NOMO-1 (cell line): ENCODE measurements at regions not wholly inside any gene's neighbourhood (a gene's known extent, or its start where the extent isn't known, plus 50 kb on each side); places are given as distances from the start of the nearest gene placed in this dataset.
A peak's percentile ranks its signal among the peaks of the same experiment; 100 is the strongest.
"Not testable (repeated sequence)": the region's sequence is repeated elsewhere in the genome, so short reads cannot be mapped to it uniquely, and the experiment has no call there.

Experiments
- DNase-seq, 2 experiments: peaks; one replicate each; lab custom pipeline; 2025; ENCODE audit not compliant: unreplicated experiment in 2 of 2; lab: John Stamatoyannopoulos, UW

GRCh38 chr12:46554460-46554859, 181.9 kb upstream of the SLC38A2 start:
- no peak for DNase-seq

DNA sequence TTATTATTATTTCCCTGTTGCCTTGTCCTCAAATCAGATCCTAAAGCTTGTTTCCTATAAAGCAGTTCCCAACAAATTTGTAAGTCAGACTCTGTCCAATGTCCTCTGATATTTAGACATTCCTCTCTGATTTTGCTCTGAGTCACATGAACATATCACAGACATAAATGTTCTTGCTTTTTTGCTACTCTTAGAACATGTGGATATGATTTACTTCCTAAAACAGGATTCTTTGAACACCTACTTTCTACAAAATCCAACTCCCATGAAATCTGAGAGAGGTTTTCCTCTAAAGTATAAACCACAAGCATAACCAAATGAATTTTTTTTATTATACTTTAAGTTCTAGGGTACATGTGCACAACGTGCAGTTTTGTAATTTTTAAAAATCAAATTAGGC, 181.3 kb upstream of the SLC38A2 start:
- DNase-seq, result no peak

- DNase-seq, result no peak
Measured at GRCh38 chr12:46553266-46553665, 180.7 kb upstream of the SLC38A2 start.

DNA sequence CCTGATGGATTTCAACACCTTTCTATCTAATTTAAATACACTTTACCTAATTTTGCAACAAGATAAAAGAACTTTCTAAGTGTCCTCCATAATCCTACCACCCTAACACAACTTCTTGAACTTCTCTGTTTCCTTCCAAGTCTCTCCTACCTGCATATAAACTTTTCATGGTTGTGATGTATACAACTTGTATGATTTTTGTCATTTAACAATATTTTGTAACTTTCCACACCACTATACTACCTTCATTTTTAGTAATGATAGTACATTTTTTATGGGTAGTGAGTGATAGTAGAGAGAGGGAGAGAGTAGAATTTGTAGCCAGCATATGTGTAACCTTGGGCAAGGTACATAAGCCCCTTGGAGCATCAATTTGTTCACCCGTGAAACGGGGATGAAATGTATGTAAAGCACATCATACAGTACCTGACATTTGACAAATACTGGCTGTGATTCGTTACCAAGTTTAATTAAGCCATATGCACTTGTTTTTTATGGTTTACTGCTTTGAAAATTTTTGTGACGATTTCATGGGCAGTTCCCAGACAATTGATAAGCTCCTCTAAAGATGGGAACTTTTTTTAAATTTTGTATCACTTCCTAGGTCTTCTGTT, 177.8 kb upstream of the SLC38A2 start:
- DNase-seq, result no peak

GRCh38 chr12:46549527-46550265, 177.1 kb upstream of the SLC38A2 start:
- peak; percentile 36 to 43 for DNase-seq

DNA sequence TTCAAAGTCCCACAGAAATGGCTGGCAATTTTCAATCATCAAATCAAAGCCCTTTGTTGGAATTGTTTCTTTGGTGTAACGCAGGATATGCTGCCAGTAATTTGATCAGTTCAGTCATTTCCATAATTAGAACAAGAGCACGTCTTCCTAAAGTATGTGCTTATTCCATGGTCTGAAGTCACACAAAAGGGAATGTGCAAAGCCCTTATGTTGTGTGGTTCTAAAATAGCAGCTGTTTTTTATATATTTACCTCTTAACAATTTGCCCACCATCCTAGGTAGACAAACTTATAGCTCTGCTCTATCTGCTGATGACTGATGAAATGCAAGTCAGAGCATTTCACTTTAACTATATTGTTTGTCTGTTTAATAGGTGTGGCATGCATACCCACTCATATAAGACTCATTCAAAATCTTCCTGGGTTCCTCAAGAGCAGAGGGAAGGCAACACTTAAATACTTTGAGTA, 176.1 kb upstream of the SLC38A2 start:
- DNase-seq, result no peak

GRCh38 chr12:46547421-46548354, 175.1 kb upstream of the SLC38A2 start:
- DNase-seq, result no peak

DNA sequence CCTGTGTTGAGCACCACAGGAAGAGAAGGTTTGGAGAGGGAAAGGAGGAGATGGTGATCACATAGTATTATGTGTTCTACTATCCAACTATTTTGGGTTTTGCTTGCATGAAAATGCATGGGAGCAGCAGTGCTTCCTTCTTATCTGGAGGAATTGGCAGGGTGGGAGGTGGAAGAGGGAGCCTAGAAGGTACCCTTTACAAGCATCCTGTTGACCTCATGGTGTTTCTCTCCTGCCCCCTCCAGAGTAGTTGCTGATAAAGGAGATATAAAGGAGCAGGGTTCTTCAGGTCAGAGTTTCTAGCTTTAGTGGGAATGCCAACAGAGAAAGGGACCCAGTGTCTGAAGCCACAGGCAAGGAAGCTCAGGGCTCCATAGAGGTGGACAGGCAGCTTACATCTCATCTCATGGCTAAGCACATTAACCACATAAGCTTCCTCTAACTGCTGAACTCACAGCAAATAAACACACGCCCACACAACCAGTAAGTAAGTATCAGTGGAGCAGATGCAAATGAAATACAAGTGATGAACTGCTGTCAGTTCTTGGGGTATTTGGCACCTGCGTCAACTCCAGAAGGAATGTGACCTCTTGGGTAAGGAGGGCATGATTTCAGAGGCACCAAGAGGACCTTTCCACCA, 174.2 kb upstream of the SLC38A2 start:
- no peak for DNase-seq

- not testable (repeated sequence) for DNase-seq
Measured at GRCh38 chr12:46543378-46543795, 170.8 kb upstream of the SLC38A2 start.

GRCh38 chr12:46538976-46539375, 166.4 kb upstream of the SLC38A2 start:
- no peak for DNase-seq

DNA sequence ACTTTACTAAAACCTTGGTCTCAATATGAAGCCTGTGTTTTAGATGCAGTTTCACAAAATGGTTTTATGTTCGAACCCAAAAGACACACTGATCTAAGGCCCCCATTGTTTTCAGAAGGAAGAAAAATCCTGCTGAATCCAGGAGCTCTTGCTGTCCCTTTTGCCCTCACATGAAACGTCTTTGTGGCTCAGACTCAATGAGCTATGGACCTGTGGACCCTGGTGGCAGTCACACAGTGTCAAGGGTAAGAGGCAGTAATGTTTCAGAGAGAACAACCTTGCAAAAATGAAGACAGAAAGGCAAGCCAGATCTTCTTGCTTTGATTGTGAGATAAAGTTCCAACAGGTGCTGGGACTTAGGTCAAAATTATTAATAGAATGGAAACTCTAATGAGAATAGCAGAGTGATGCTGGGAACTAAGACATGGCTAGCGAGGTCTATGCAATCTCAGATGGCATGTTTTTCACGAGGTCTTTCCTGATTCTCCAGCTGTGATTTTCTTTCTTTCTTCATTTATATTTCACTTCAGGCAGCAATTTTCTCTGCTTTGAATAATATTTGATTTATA, 164.9 kb upstream of the SLC38A2 start:
- no peak for DNase-seq

- DNase-seq, result peak; percentile 72 to 86
Measured at GRCh38 chr12:46536316-46536715, 163.7 kb upstream of the SLC38A2 start.

GRCh38 chr12:46535907-46536306, 163.3 kb upstream of the SLC38A2 start:
- DNase-seq, result no peak

- no peak for DNase-seq
Measured at GRCh38 chr12:46535376-46535775, 162.8 kb upstream of the SLC38A2 start.

- DNase-seq, result no peak
Measured at GRCh38 chr12:46534327-46534840, 161.8 kb upstream of the SLC38A2 start.

- DNase-seq, result no peak
Measured at GRCh38 chr12:46533723-46534122, 161.2 kb upstream of the SLC38A2 start.

GRCh38 chr12:46531804-46532203, 159.2 kb upstream of the SLC38A2 start:
- DNase-seq, result no peak

GRCh38 chr12:46531059-46531785, 158.6 kb upstream of the SLC38A2 start:
- DNase-seq, result no peak

GRCh38 chr12:46530373-46531056, 157.9 kb upstream of the SLC38A2 start:
- no peak for DNase-seq
